ENCODE measurements at regions not wholly inside any gene's neighbourhood (a gene's known extent, or its start where the extent isn't known, plus 50 kb on each side); places are given as distances from the start of the nearest gene placed in this dataset.

DNA sequence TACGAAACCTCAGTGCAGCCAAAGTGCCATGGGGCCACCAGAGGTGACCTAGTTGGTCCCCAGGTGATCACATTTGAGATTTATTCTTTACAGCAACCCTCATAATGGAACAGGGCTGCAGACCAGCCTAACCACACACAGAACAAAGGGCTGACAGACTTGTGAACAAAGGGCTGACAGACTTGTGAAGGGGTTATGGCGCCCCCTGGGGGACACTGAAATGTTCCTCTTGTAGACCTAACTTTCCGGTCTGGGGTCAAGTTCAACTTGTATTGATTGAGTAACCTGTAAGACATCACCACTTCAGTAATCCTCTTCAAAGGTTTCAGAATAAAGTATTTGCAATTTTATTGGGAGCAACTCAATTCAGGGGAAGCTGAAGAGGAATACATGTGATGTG lies 175.9 kb upstream of the RPS6KA3 start:
- DNase-seq = peak; percentile 58 to 67
- intact Hi-C loops (cut with DNase I; ENCODE audit: low total_unique reads) = no loop called here
- Histone ChIP-seq H3K27ac (no peak overlapping the region), H3K27me3 (no peaks in the 10 kb centered on the region), H3K9me3 (no peaks in the 10 kb centered on the region), H3K36me3 (no peaks in the 10 kb centered on the region), H3K4me1 (no peaks in the 10 kb centered on the region), H3K4me3 (no peak overlapping the region)
- TF ChIP-seq, protein P1, sequence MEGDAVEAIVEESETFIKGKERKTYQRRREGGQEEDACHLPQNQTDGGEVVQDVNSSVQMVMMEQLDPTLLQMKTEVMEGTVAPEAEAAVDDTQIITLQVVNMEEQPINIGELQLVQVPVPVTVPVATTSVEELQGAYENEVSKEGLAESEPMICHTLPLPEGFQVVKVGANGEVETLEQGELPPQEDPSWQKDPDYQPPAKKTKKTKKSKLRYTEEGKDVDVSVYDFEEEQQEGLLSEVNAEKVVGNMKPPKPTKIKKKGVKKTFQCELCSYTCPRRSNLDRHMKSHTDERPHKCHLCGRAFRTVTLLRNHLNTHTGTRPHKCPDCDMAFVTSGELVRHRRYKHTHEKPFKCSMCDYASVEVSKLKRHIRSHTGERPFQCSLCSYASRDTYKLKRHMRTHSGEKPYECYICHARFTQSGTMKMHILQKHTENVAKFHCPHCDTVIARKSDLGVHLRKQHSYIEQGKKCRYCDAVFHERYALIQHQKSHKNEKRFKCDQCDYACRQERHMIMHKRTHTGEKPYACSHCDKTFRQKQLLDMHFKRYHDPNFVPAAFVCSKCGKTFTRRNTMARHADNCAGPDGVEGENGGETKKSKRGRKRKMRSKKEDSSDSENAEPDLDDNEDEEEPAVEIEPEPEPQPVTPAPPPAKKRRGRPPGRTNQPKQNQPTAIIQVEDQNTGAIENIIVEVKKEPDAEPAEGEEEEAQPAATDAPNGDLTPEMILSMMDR (IDR thresholded peaks at IDR 0.05) = peak; percentile 36 to 45 (median 40)
- no peak for TF ChIP-seq POLR2A (IDR thresholded peaks at IDR 0.05)

GRCh38 chrX:20441123-20441522 lies 174.4 kb upstream of the RPS6KA3 start:
- Histone ChIP-seq H3K9me3 (no peaks in the 10 kb centered on the region), H3K36me3 (no peaks in the 10 kb centered on the region), H3K4me3 (no peak overlapping the region), H3K27ac (no peak overlapping the region), H3K27me3 (peaks cover 0 to 3% of the 10 kb centered on the region in 2 donors), H3K4me1 (no peaks in the 10 kb centered on the region)
- intact Hi-C loops (cut with DNase I; ENCODE audit: low total_unique reads) = no loop called here
- no peak for TF ChIP-seq POLR2A (IDR thresholded peaks at IDR 0.05)
- TF ChIP-seq, protein P1 (IDR thresholded peaks at IDR 0.05) = no peak
- no peak for DNase-seq

GRCh38 chrX:20438871-20439526 lies 172.3 kb upstream of the RPS6KA3 start:
- no peak overlapping the region for H3K4me3 ChIP-seq
- TF ChIP-seq, protein P1 (IDR thresholded peaks at IDR 0.05) = no peak
- no peak for TF ChIP-seq POLR2A (IDR thresholded peaks at IDR 0.05)
- no peaks in the 10 kb centered on the region for H3K4me1 ChIP-seq
- peaks cover 0 to 3% of the 10 kb centered on the region in 2 donors for H3K27me3 ChIP-seq
- intact Hi-C loops (cut with DNase I; ENCODE audit: low total_unique reads) = no loop called here
- H3K9me3 ChIP-seq = no peaks in the 10 kb centered on the region
- H3K27ac ChIP-seq = no peak overlapping the region
- DNase-seq = no peak
- no peaks in the 10 kb centered on the region for H3K36me3 ChIP-seq

GRCh38 chrX:20437683-20438082 lies 171.0 kb upstream of the RPS6KA3 start:
- no peaks in the 10 kb centered on the region for H3K9me3 ChIP-seq
- intact Hi-C loops (cut with DNase I; ENCODE audit: low total_unique reads) = no loop called here
- no peaks in the 10 kb centered on the region for H3K4me1 ChIP-seq
- peaks cover 0 to 3% of the 10 kb centered on the region in 2 donors for H3K27me3 ChIP-seq
- no peaks in the 10 kb centered on the region for H3K36me3 ChIP-seq
- H3K4me3 ChIP-seq = no peak overlapping the region
- TF ChIP-seq, protein P1 (IDR thresholded peaks at IDR 0.05) = no peak
- TF ChIP-seq POLR2A (IDR thresholded peaks at IDR 0.05) = no peak
- no peak for DNase-seq
- H3K27ac ChIP-seq = no peak overlapping the region

DNA sequence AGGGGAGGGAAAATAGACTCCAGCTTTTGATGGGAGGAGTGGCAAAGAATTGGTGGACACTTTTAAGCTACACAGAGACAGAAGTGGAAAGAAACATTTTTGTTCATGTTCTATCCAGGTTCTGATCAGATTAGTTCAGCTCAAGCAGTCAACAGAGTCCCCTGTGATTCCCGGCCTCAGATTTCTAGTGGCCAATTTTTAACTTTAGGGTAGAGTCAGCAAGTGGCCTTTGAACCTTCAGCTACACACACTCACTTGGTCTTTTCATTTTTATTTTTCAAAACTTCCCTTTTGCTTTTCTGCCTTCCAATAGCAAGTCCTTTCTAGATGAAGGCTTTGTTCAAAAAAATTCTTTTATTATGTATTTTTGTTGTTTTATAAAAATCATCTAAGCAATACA lies 169.2 kb upstream of the RPS6KA3 start:
- Histone ChIP-seq H3K4me1 (no peaks in the 10 kb centered on the region), H3K36me3 (no peaks in the 10 kb centered on the region), H3K9me3 (no peaks in the 10 kb centered on the region), H3K27ac (no peak overlapping the region), H3K27me3 (peaks cover 0 to 3% of the 10 kb centered on the region in 2 donors), H3K4me3 (no peak overlapping the region)
- no peak for DNase-seq
- intact Hi-C loops (cut with DNase I; ENCODE audit: low total_unique reads) = no loop called here
- TF ChIP-seq, protein P1 (IDR thresholded peaks at IDR 0.05) = no peak
- TF ChIP-seq POLR2A (IDR thresholded peaks at IDR 0.05) = no peak
